K562 (cell line): ENCODE measurements at regions not wholly inside any gene's neighbourhood (a gene's known extent, or its start where the extent isn't known, plus 50 kb on each side); places are given as distances from the start of the nearest gene placed in this dataset.
A peak's percentile ranks its signal among the peaks of the same experiment; 100 is the strongest.

Experiments
- ATF3 ChIP-seq, 2 experiments: fragments of 450-650 bp in 1 of 2; sonication (generic) in 1 of 2; formaldehyde crosslinking in 1 of 2; IDR thresholded peaks in 1 of 2; conservative IDR thresholded peaks in 1 of 2; 2 replicates each; pipeline versions ENCODE4 v1.6.1 to v1.8.1; 2016 to 2023; ENCODE audit warnings: mild to moderate bottlenecking in 2 of 2, moderate library complexity in 2 of 2, inconsistent platforms in 1 of 2, missing genetic modification reagents in 1 of 2
- DEAF1 ChIP-seq: fragments of 450-650 bp; formaldehyde crosslinking; IDR thresholded peaks from 2 replicates; pipeline ENCODE4 v1.4.0; 2020; ENCODE audit warnings: mild to moderate bottlenecking, moderate library complexity
- E2F1 ChIP-seq: sonication (generic); formaldehyde crosslinking; IDR thresholded peaks from 2 replicates; pipeline ENCODE4 v1.8.1; 2023; ENCODE audit warnings: mild to moderate bottlenecking, missing genetic modification reagents, moderate library complexity
- HMG20B ChIP-seq: fragments of 250-450 bp; sonication (Bioruptor Pico); IDR thresholded peaks from 2 replicates; pipeline ENCODE4 v1.5.0; 2021; ENCODE audit warnings: mild to moderate bottlenecking
- OTX1 ChIP-seq: fragments of 450-650 bp; formaldehyde crosslinking; IDR thresholded peaks from 2 replicates; pipeline ENCODE4 v1.4.0; 2022; ENCODE audit warnings: mild to moderate bottlenecking
- POLR2AphosphoS5 ChIP-seq: IDR thresholded peaks from 2 replicates; pipeline ENCODE4 v1.6.1; 2011; ENCODE audit warnings: mild to moderate bottlenecking, low read depth, low read length, moderate library complexity; ENCODE audit not compliant: control insufficient read depth, insufficient read depth
- SMAD4 ChIP-seq: fragments of 250-450 bp; sonication (Bioruptor Pico); conservative IDR thresholded peaks from 2 replicates; pipeline ENCODE4 v1.8.0; 2021; ENCODE audit warnings: inconsistent platforms, mild to moderate bottlenecking, moderate library complexity
- ZBTB34 ChIP-seq: fragments of 250-450 bp; sonication (Bioruptor Pico); IDR thresholded peaks from 2 replicates; pipeline ENCODE4 v1.8.0; 2021; ENCODE audit warnings: mild to moderate bottlenecking, moderate library complexity
- ZNF212 ChIP-seq: fragments of 450-650 bp; formaldehyde crosslinking; IDR thresholded peaks from 2 replicates; pipeline ENCODE4 v1.4.0; 2020; ENCODE audit warnings: mild to moderate bottlenecking
- ZNF280B ChIP-seq: fragments of 250-450 bp; sonication (Bioruptor Pico); IDR thresholded peaks from 2 replicates; pipeline ENCODE4 v1.5.1; 2021; ENCODE audit warnings: mild to moderate bottlenecking
- ZNF584 ChIP-seq: fragments of 200-800 bp; sonication (Bioruptor generic); IDR thresholded peaks from 2 replicates; pipeline ENCODE4 v1.6.1; 2016; ENCODE audit warnings: low read depth, mild to moderate bottlenecking, missing genetic modification characterization, missing compliant biosample characterization
- ZNF778 ChIP-seq: fragments of 450-650 bp; formaldehyde crosslinking; IDR thresholded peaks from 2 replicates; pipeline ENCODE4 v1.4.0; 2020; ENCODE audit warnings: mild to moderate bottlenecking, moderate library complexity

GRCh38 chr2:204472375-204472774 lies 72.9 kb upstream of the PARD3B start (continued):
- 0 out of 2 replicates have a peak, but pooled peaks have one; percentile 23 for TF ChIP-seq DEAF1
- no peak for TF ChIP-seq ZNF778 (CRISPR knock-in tag)
- no peak for TF ChIP-seq POLR2AphosphoS5
- no peak for TF ChIP-seq ZNF280B (CRISPR knock-in tag)
- TF ChIP-seq ZNF584 (CRISPR knock-in tag), result 0 out of 2 replicates have a peak, but pooled peaks have one; percentile 59
- no peak for TF ChIP-seq E2F1 (CRISPR knock-in tag)
- 0 out of 2 replicates have a peak, but pooled peaks have one; percentile 11 for TF ChIP-seq OTX1
- TF ChIP-seq ZBTB34 (CRISPR knock-in tag), result no peak
- no peak for TF ChIP-seq ATF3 (IDR thresholded peaks at IDR 0.05)
- no peak for TF ChIP-seq ATF3 (CRISPR knock-in tag; conservative IDR thresholded peaks at IDR 0.05)
- TF ChIP-seq SMAD4 (CRISPR knock-in tag), result peak; percentile 44; the same call in 1 of the 2 replicates
- no peak for TF ChIP-seq HMG20B
- TF ChIP-seq ZNF212, result no peak
